Upper lobe of left lung (tissue), 4 donors: ENCODE measurements at regions not wholly inside any gene's neighbourhood (a gene's known extent, or its start where the extent isn't known, plus 50 kb on each side); places are given as distances from the start of the nearest gene placed in this dataset.

Experiments used
- EP300 ChIP-seq, 4 donors: sonication (generic); formaldehyde crosslinking; IDR thresholded peaks; one replicate each; pipeline ENCODE4 v1.5.1; 2017; ENCODE audit warnings: antibody characterized with exemption in 4 of 4, control low read depth in 2 of 4
- POLR2A ChIP-seq, 4 donors: fragments of 450-650 bp; IDR thresholded peaks; one replicate each; pipeline ENCODE4 v1.5.1; 2016 to 2017; ENCODE audit warnings: antibody characterized with exemption in 4 of 4, mild to moderate bottlenecking in 2 of 4
- TF ChIP-seq, protein P1 (sequence below), 6 experiments: fragments of 450-650 bp in 4 of 6; fragments of 200-600 bp in 2 of 6; sonication (generic) in 2 of 6; IDR thresholded peaks; one replicate each; pipeline ENCODE4 v1.5.1; 2016 to 2019; ENCODE audit warnings: antibody characterized with exemption in 6 of 6

DNA sequence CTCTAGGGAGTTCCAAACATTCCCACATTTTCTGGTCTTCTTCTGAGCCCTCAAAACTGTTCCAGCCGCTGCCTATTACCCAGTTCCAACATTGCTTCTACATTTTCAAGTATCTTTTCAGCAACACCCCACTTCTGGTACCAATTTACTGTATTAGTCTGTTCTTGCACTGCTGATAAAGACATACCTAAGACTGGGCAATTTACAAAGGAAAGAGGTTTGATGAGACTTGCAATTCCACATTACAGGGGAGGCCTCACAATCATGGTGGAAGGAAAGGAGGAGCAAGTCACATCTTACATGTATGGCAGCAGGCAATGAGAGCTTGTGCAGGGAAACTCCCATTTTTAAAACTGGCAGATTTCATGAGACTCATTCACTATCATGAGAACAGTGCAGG is 629.1 kb upstream of the NR2F2 start:
- TF ChIP-seq, protein P1, sequence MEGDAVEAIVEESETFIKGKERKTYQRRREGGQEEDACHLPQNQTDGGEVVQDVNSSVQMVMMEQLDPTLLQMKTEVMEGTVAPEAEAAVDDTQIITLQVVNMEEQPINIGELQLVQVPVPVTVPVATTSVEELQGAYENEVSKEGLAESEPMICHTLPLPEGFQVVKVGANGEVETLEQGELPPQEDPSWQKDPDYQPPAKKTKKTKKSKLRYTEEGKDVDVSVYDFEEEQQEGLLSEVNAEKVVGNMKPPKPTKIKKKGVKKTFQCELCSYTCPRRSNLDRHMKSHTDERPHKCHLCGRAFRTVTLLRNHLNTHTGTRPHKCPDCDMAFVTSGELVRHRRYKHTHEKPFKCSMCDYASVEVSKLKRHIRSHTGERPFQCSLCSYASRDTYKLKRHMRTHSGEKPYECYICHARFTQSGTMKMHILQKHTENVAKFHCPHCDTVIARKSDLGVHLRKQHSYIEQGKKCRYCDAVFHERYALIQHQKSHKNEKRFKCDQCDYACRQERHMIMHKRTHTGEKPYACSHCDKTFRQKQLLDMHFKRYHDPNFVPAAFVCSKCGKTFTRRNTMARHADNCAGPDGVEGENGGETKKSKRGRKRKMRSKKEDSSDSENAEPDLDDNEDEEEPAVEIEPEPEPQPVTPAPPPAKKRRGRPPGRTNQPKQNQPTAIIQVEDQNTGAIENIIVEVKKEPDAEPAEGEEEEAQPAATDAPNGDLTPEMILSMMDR (IDR thresholded peaks at IDR 0.05): no peak
- no peak for TF ChIP-seq POLR2A (IDR thresholded peaks at IDR 0.05)
- TF ChIP-seq EP300 (IDR thresholded peaks at IDR 0.05): no peak
